ENCODE measurements at regions not wholly inside any gene's neighbourhood (a gene's known extent, or its start where the extent isn't known, plus 50 kb on each side); places are given as distances from the start of the nearest gene placed in this dataset.
A peak's percentile ranks its signal among the peaks of the same experiment; 100 is the strongest.

- FAIRE-seq, result no peak
- no peak overlapping the region for H3K4me3 ChIP-seq (ENCODE audit: insufficient read depth, low read depth, low read length)
- no peaks in the 10 kb centered on the region for H3K9me3 ChIP-seq (ENCODE audit: insufficient read depth, low read depth, low read length)
- DNase-seq (ENCODE audit: low read depth), result no peak
- H3K4me2 ChIP-seq (ENCODE audit: low read length), result no peak overlapping the region
- no peak overlapping the region for H3K27ac Mint-ChIP-seq (ENCODE audit: unreplicated experiment)
- no peaks in the 10 kb centered on the region for H4K20me1 ChIP-seq (ENCODE audit: insufficient read depth, low read length)
- no peaks in the 10 kb centered on the region for H3K27me3 ChIP-seq (ENCODE audit: insufficient read depth, low read length)
- H3K27me3 Mint-ChIP-seq (ENCODE audit: low read depth, unreplicated experiment), result peaks cover 59% of the 10 kb centered on the region
- TF ChIP-seq EZH2 (IDR thresholded peaks at IDR 0.05; ENCODE audit: insufficient read depth, low read length), result no peak
- TF ChIP-seq CTCF (IDR thresholded peaks at IDR 0.05; ENCODE audit: insufficient read depth, low read depth, low read length), result no peak
- no peak overlapping the region for H3K4me3 Mint-ChIP-seq (ENCODE audit: unreplicated experiment)
- H3K27ac ChIP-seq (ENCODE audit: low read depth, low read length), result no peak overlapping the region
- no peak overlapping the region for H2AFZ ChIP-seq (ENCODE audit: low read depth, low read length)
- no peaks in the 10 kb centered on the region for H3K4me1 Mint-ChIP-seq (ENCODE audit: low read depth, unreplicated experiment)
- H3K9ac ChIP-seq (ENCODE audit: low read length), result no peak overlapping the region
- H3K36me3 Mint-ChIP-seq (ENCODE audit: low read depth, unreplicated experiment), result no peaks in the 10 kb centered on the region
- H3K4me1 ChIP-seq (ENCODE audit: insufficient read depth, low read length), result no peaks in the 10 kb centered on the region
- H3K9me3 Mint-ChIP-seq (ENCODE audit: unreplicated experiment), result peaks cover 1% of the 10 kb centered on the region
- no peaks in the 10 kb centered on the region for H3K36me3 ChIP-seq (ENCODE audit: insufficient read depth, low read length)
- H3K79me2 ChIP-seq (ENCODE audit: insufficient read depth, low read length), result no peaks in the 10 kb centered on the region
Observed at GRCh38 chr20:20839771-20840170, 127.3 kb upstream of the RALGAPA2 start.

- no peak overlapping the region for H3K27ac ChIP-seq (ENCODE audit: low read depth, low read length)
- Mint-ChIP-seq H3K9me3 (ENCODE audit: unreplicated experiment) (no peaks in the 10 kb centered on the region), H3K4me1 (ENCODE audit: low read depth, unreplicated experiment) (no peaks in the 10 kb centered on the region), H3K27me3 (ENCODE audit: low read depth, unreplicated experiment) (peaks cover 58% of the 10 kb centered on the region), H3K4me3 (ENCODE audit: unreplicated experiment) (peak overlapping the region; percentile 34), H3K27ac (ENCODE audit: unreplicated experiment) (no peak overlapping the region), H3K36me3 (ENCODE audit: low read depth, unreplicated experiment) (no peaks in the 10 kb centered on the region)
- H3K9ac ChIP-seq (ENCODE audit: low read length), result no peak overlapping the region
- no peaks in the 10 kb centered on the region for H3K36me3 ChIP-seq (ENCODE audit: insufficient read depth, low read length)
- no peak overlapping the region for H3K4me3 ChIP-seq (ENCODE audit: insufficient read depth, low read depth, low read length)
- H3K4me2 ChIP-seq (ENCODE audit: low read length), result peak overlapping the region; percentile 18
- H3K27me3 ChIP-seq (ENCODE audit: insufficient read depth, low read length), result no peaks in the 10 kb centered on the region
- no peak for FAIRE-seq
- TF ChIP-seq EZH2 (IDR thresholded peaks at IDR 0.05; ENCODE audit: insufficient read depth, low read length) (no peak), CTCF (IDR thresholded peaks at IDR 0.05; ENCODE audit: insufficient read depth, low read depth, low read length) (peak; percentile 70)
- DNase-seq (ENCODE audit: low read depth), result peak; percentile 6
- H3K9me3 ChIP-seq (ENCODE audit: insufficient read depth, low read depth, low read length), result no peaks in the 10 kb centered on the region
- no peaks in the 10 kb centered on the region for H3K4me1 ChIP-seq (ENCODE audit: insufficient read depth, low read length)
- no peaks in the 10 kb centered on the region for H3K79me2 ChIP-seq (ENCODE audit: insufficient read depth, low read length)
- H4K20me1 ChIP-seq (ENCODE audit: insufficient read depth, low read length), result no peaks in the 10 kb centered on the region
- peak overlapping the region; percentile 45 for H2AFZ ChIP-seq (ENCODE audit: low read depth, low read length)
Observed at GRCh38 chr20:20837574-20838021, 125.2 kb upstream of the RALGAPA2 start.

GRCh38 chr20:20836836-20837235, 124.4 kb upstream of the RALGAPA2 start:
- Mint-ChIP-seq H3K27ac (ENCODE audit: unreplicated experiment) (no peak overlapping the region), H3K9me3 (ENCODE audit: unreplicated experiment) (no peaks in the 10 kb centered on the region), H3K27me3 (ENCODE audit: low read depth, unreplicated experiment) (peaks cover 56% of the 10 kb centered on the region), H3K36me3 (ENCODE audit: low read depth, unreplicated experiment) (no peaks in the 10 kb centered on the region), H3K4me3 (ENCODE audit: unreplicated experiment) (no peak overlapping the region), H3K4me1 (ENCODE audit: low read depth, unreplicated experiment) (no peaks in the 10 kb centered on the region)
- DNase-seq (ENCODE audit: low read depth) (no peak), FAIRE-seq (no peak)
- H3K9ac ChIP-seq (ENCODE audit: low read length), result no peak overlapping the region
- H3K27me3 ChIP-seq (ENCODE audit: insufficient read depth, low read length), result no peaks in the 10 kb centered on the region
- no peaks in the 10 kb centered on the region for H3K9me3 ChIP-seq (ENCODE audit: insufficient read depth, low read depth, low read length)
- no peak overlapping the region for H2AFZ ChIP-seq (ENCODE audit: low read depth, low read length)
- no peak for TF ChIP-seq CTCF (IDR thresholded peaks at IDR 0.05; ENCODE audit: insufficient read depth, low read depth, low read length)
- no peak overlapping the region for H3K4me3 ChIP-seq (ENCODE audit: insufficient read depth, low read depth, low read length)
- H3K4me1 ChIP-seq (ENCODE audit: insufficient read depth, low read length), result no peaks in the 10 kb centered on the region
- H3K36me3 ChIP-seq (ENCODE audit: insufficient read depth, low read length), result no peaks in the 10 kb centered on the region
- H4K20me1 ChIP-seq (ENCODE audit: insufficient read depth, low read length), result no peaks in the 10 kb centered on the region
- no peak overlapping the region for H3K27ac ChIP-seq (ENCODE audit: low read depth, low read length)
- no peak overlapping the region for H3K4me2 ChIP-seq (ENCODE audit: low read length)
- H3K79me2 ChIP-seq (ENCODE audit: insufficient read depth, low read length), result no peaks in the 10 kb centered on the region
